ENCODE measurements at regions not wholly inside any gene's neighbourhood (a gene's known extent, or its start where the extent isn't known, plus 50 kb on each side); places are given as distances from the start of the nearest gene placed in this dataset.

DNA sequence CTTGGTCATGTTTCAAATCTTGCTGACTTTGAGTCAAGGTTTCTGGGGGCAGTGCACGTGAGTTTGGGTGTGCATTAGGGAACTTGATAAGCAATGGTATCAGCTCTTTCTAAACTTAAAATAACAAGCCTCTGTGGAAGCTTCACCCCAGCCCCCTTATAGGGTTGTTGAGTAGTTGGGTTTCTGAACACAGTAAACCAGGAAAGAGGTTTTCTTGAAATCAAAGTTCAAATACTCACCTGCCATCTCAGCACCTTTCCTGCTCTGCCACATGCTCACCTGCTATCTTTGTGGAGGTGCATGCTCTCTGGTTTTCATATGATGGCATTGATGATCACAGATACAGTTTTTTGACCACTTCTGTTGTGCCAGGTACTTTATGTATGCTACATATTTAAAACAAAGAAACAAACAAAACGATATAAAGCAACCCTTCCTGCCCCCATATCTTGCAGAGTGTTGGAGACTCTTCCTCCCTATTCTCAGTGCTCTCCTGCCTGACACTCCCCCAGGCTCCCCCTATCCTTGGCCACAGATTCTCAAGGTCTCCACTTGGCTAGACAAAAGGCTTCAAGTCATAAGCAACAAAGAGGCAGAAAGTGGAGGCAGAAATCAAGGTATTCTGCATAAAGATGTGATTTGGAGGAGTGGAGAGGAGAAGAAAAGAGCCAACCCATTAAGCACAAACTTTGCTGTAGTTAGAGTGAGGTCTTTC is 360.6 kb downstream of the CYRIA start:
- no peaks in the 10 kb centered on the region for H3K79me2 ChIP-seq (ENCODE audit: control insufficient read depth in 1 of 2, insufficient read depth in 2 of 2, low read length in 2 of 2)
- no peaks in the 10 kb centered on the region for H3K23me2 ChIP-seq (ENCODE audit: low read depth, low read length)
- H3K56ac ChIP-seq (replicated peaks; ENCODE audit: insufficient read length, low read depth, low read length), result no peak overlapping the region
- ChIA-PET POLR2A (ENCODE audit: partially characterized antibody) (no interaction called here), CTCF (ENCODE audit: partially characterized antibody) (interaction anchor here (0.6 to 1.6 kb wide), 3 partner anchors 15 to 522 kb away, joined by 3 to 4 read pairs (median 3); no protein-coding TSS in a partner anchor)
- no peak overlapping the region for H3K23ac ChIP-seq (ENCODE audit: insufficient read length)
- no peaks in the 10 kb centered on the region; a peak in 1 of 4 replicates for H3K9me3 ChIP-seq (ENCODE audit: insufficient read depth in 2 of 2, low read depth in 1 of 2, low read length in 1 of 2)
- H2BK15ac ChIP-seq (ENCODE audit: low read length), result no peak overlapping the region
- H3K4ac ChIP-seq (replicated peaks; ENCODE audit: insufficient read length, low read depth, low read length), result no peak overlapping the region
- no peak overlapping the region for H3K14ac ChIP-seq (ENCODE audit: insufficient read length)
- H2AFZ ChIP-seq (ENCODE audit: low read length), result no peak overlapping the region
- no peak overlapping the region for H2BK5ac ChIP-seq (ENCODE audit: low read depth, low read length)
- H2BK20ac ChIP-seq (ENCODE audit: low read length), result no peak overlapping the region
- no peak overlapping the region for H3K18ac ChIP-seq (ENCODE audit: extremely low read depth, low read length)
- H3K4me2 ChIP-seq (ENCODE audit: insufficient read depth in 1 of 2, low read depth in 2 of 2, low read length in 2 of 2), result no peak overlapping the region
- WGBS, 2 experiments (ENCODE audit: extremely low coverage in 1 of 2, insufficient coverage in 1 of 2, insufficient read length in 1 of 2, insufficient replicate concordance in 2 of 2, low coverage in 1 of 2, low lambda C conversion rate in 2 of 2, missing lambda C conversion rate in 1 of 2), result 66% methylated on average over 2 of the region's 2 CpGs; no CpG with 5 or more reads in 1 of the 2 experiments
- H4K91ac ChIP-seq (replicated peaks; ENCODE audit: insufficient read length, low read length), result no peak overlapping the region
- no peaks in the 10 kb centered on the region for H3K79me1 ChIP-seq (ENCODE audit: low read depth, low read length)
- H2BK120ac ChIP-seq (replicated peaks; ENCODE audit: low read depth, low read length), result no peak overlapping the region
- DNase-seq (ENCODE audit: low read depth in 1 of 2, low spot score in 2 of 2), result peak in 1 of 2 experiments; percentile 7
- H3K4me3 ChIP-seq (ENCODE audit: extremely low read depth in 1 of 4, insufficient read depth in 2 of 4, low read depth in 3 of 4, low read length in 4 of 4), result no peak overlapping the region
- no peak overlapping the region for H4K8ac ChIP-seq (ENCODE audit: extremely low read depth, insufficient read depth, low read length)
- H2BK12ac ChIP-seq (ENCODE audit: low read depth, low read length), result no peak overlapping the region
- no peak overlapping the region for H3K9ac ChIP-seq (replicated peaks in 1 of 4; ENCODE audit: extremely low read depth in 1 of 4, low read depth in 3 of 4, low read length in 3 of 4)
- TF ChIP-seq SIN3A (conservative IDR thresholded peaks at IDR 0.05 in 1 of 2, IDR thresholded peaks at IDR 0.05 in 1 of 2; ENCODE audit: low read depth in 1 of 2, low read length in 2 of 2), result no peak
- TF ChIP-seq, protein P1, sequence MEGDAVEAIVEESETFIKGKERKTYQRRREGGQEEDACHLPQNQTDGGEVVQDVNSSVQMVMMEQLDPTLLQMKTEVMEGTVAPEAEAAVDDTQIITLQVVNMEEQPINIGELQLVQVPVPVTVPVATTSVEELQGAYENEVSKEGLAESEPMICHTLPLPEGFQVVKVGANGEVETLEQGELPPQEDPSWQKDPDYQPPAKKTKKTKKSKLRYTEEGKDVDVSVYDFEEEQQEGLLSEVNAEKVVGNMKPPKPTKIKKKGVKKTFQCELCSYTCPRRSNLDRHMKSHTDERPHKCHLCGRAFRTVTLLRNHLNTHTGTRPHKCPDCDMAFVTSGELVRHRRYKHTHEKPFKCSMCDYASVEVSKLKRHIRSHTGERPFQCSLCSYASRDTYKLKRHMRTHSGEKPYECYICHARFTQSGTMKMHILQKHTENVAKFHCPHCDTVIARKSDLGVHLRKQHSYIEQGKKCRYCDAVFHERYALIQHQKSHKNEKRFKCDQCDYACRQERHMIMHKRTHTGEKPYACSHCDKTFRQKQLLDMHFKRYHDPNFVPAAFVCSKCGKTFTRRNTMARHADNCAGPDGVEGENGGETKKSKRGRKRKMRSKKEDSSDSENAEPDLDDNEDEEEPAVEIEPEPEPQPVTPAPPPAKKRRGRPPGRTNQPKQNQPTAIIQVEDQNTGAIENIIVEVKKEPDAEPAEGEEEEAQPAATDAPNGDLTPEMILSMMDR (IDR thresholded peaks at IDR 0.05; ENCODE audit: control extremely low read depth in 1 of 3, insufficient read depth in 1 of 3, low read depth in 1 of 3, low read length in 3 of 3), result no peak
- TF ChIP-seq TAF7 (optimal IDR thresholded peaks at IDR 0.05; ENCODE audit: borderline replicate concordance, low read depth, low read length), result no peak
- TF ChIP-seq GTF2F1 (IDR thresholded peaks at IDR 0.05; ENCODE audit: borderline replicate concordance, low read depth, low read length), result no peak
- no peak for TF ChIP-seq SAP30 (IDR thresholded peaks at IDR 0.05; ENCODE audit: insufficient read depth, insufficient replicate concordance, low read length)
- TF ChIP-seq, protein P2, sequence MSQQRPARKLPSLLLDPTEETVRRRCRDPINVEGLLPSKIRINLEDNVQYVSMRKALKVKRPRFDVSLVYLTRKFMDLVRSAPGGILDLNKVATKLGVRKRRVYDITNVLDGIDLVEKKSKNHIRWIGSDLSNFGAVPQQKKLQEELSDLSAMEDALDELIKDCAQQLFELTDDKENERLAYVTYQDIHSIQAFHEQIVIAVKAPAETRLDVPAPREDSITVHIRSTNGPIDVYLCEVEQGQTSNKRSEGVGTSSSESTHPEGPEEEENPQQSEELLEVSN (IDR thresholded peaks at IDR 0.05), result no peak
- TF ChIP-seq BACH1 (IDR thresholded peaks at IDR 0.05; ENCODE audit: low read length), result no peak
- no peak for TF ChIP-seq SIX5 (IDR thresholded peaks at IDR 0.05; ENCODE audit: low read depth, low read length)
- peaks cover 4 to 12% (median 11%) of the 10 kb centered on the region in 4 experiments; a peak in 5 of 7 replicates for H3K4me1 ChIP-seq (replicated peaks in 1 of 4; ENCODE audit: control insufficient read depth in 3 of 4, insufficient read depth in 4 of 4, low read length in 3 of 4)
- H4K20me1 ChIP-seq (replicated peaks in 1 of 2; ENCODE audit: control insufficient read depth in 1 of 2, insufficient read depth in 2 of 2, low read length in 2 of 2), result no peaks in the 10 kb centered on the region
- H2AK5ac ChIP-seq (ENCODE audit: low read depth, low read length), result no peak overlapping the region
- no peak for FAIRE-seq
- H4K5ac ChIP-seq (ENCODE audit: insufficient read length, low read depth, low read length), result no peak overlapping the region
- no peak overlapping the region for H3K27ac ChIP-seq (ENCODE audit: low read depth, low read length)
- no peaks in the 10 kb centered on the region for H3K36me3 ChIP-seq (ENCODE audit: control insufficient read depth in 2 of 4, insufficient read depth in 4 of 4, low read length in 3 of 4)
- no peaks in the 10 kb centered on the region; a peak in 1 of 7 replicates for H3K27me3 ChIP-seq (replicated peaks in 1 of 4; ENCODE audit: control insufficient read depth in 3 of 4, extremely low read depth in 1 of 4, insufficient read depth in 3 of 4, low read length in 3 of 4)

All from H1 (cell line).